ENCODE measurements at regions not wholly inside any gene's neighbourhood (a gene's known extent, or its start where the extent isn't known, plus 50 kb on each side); places are given as distances from the start of the nearest gene placed in this dataset.

DNA sequence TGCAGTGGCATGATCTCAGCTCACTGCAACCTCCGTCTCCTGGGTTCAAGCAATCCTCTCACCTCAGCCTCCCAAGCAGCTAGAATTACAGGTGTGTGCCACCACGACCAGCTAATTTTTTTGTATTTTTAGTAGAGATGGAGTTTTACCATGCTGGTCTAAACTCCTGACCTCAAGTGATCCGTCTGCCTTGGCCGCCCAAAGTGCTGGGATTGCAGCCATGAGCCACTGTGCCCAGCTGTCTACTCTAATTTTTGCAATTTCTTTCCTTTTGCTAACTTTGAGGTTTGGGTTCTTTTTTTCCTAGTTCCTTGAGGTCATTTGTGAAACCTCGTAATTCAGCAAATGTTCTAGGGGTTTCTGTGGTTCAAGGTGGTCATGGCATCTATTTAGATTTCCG is 63.7 kb upstream of the PRLR start:
- Histone ChIP-seq H2BK12ac (ENCODE audit: low read length) (no peak overlapping the region), H4K91ac (ENCODE audit: low read depth, low read length) (no peak overlapping the region), H3K79me2 (ENCODE audit: control insufficient read depth, insufficient read depth, low read length, poor library complexity) (no peaks in the 10 kb centered on the region), H3K18ac (ENCODE audit: low read length) (no peak overlapping the region), H3K27ac (ENCODE audit: low read depth, low read length) (no peak overlapping the region), H3K9me3 (ENCODE audit: insufficient read depth, low read depth, low read length) (no peaks in the 10 kb centered on the region), H3K27me3 (ENCODE audit: insufficient read depth, low read length) (no peaks in the 10 kb centered on the region), H3K14ac (ENCODE audit: low read length) (no peak overlapping the region), H2AFZ (ENCODE audit: insufficient read depth, low read length, poor library complexity) (no peak overlapping the region), H2AK5ac (ENCODE audit: low read length) (no peak overlapping the region), H3K4me3 (ENCODE audit: low read depth, low read length) (no peak overlapping the region), H3K23ac (ENCODE audit: low read length) (no peak overlapping the region), H3K79me1 (ENCODE audit: low read length) (no peaks in the 10 kb centered on the region), H2BK5ac (ENCODE audit: low read depth, low read length, poor library complexity) (no peak overlapping the region), H3K4ac (ENCODE audit: low read depth, low read length) (no peak overlapping the region), H3K9ac (ENCODE audit: low read length) (no peak overlapping the region), H3K4me1 (ENCODE audit: control insufficient read depth in 1 of 2, insufficient read depth in 2 of 2, low read length in 2 of 2) (no peaks in the 10 kb centered on the region), H4K12ac (ENCODE audit: low read depth, low read length) (no peak overlapping the region), H4K8ac (ENCODE audit: low read depth, low read length) (no peak overlapping the region), H2BK120ac (ENCODE audit: insufficient read depth, low read length, poor library complexity) (no peak overlapping the region), H3K4me2 (ENCODE audit: low read length) (no peak overlapping the region), H3K36me3 (ENCODE audit: control insufficient read depth in 1 of 2, insufficient read depth in 2 of 2, low read length in 2 of 2) (no peaks in the 10 kb centered on the region)
- no peak for DNase-seq
- no CpG with 5 or more reads among the region's 6 CpGs for WGBS (ENCODE audit: extremely low coverage, insufficient coverage, insufficient read length)

DNA sequence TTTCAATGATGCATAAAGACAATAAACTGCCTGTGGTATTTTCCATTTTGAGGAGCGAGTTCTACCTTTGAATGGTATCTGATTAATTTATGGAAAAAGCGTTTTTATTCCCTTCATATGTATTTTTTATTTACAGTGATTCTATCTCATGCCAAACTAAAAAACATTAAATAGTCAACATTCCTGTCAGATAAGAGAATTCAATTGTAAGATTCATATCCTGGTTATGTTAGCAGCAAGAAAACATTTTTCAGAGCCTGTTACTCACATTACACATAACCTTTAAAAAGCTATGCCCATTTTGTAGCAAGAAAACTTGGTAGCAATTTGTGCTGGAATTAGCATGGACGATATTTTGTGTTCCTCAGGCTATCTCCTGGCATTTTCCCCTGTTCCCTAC is 55.1 kb upstream of the PRLR start:
- Histone ChIP-seq H2BK12ac (ENCODE audit: low read length) (no peak overlapping the region), H4K8ac (ENCODE audit: low read depth, low read length) (no peak overlapping the region), H2AFZ (ENCODE audit: insufficient read depth, low read length, poor library complexity) (no peak overlapping the region), H3K4ac (ENCODE audit: low read depth, low read length) (no peak overlapping the region), H3K18ac (ENCODE audit: low read length) (no peak overlapping the region), H3K36me3 (ENCODE audit: control insufficient read depth in 1 of 2, insufficient read depth in 2 of 2, low read length in 2 of 2) (no peaks in the 10 kb centered on the region), H3K27ac (ENCODE audit: low read depth, low read length) (no peak overlapping the region), H2BK5ac (ENCODE audit: low read depth, low read length, poor library complexity) (no peak overlapping the region), H3K79me2 (ENCODE audit: control insufficient read depth, insufficient read depth, low read length, poor library complexity) (no peaks in the 10 kb centered on the region), H3K9me3 (ENCODE audit: insufficient read depth, low read depth, low read length) (no peaks in the 10 kb centered on the region), H3K4me2 (ENCODE audit: low read length) (no peak overlapping the region), H4K12ac (ENCODE audit: low read depth, low read length) (no peak overlapping the region), H3K14ac (ENCODE audit: low read length) (no peak overlapping the region), H4K91ac (ENCODE audit: low read depth, low read length) (no peak overlapping the region), H3K4me1 (ENCODE audit: control insufficient read depth in 1 of 2, insufficient read depth in 2 of 2, low read length in 2 of 2) (no peaks in the 10 kb centered on the region), H3K23ac (ENCODE audit: low read length) (no peak overlapping the region), H3K79me1 (ENCODE audit: low read length) (no peaks in the 10 kb centered on the region), H2BK120ac (ENCODE audit: insufficient read depth, low read length, poor library complexity) (no peak overlapping the region), H3K27me3 (ENCODE audit: insufficient read depth, low read length) (no peaks in the 10 kb centered on the region), H3K4me3 (ENCODE audit: low read depth, low read length) (no peak overlapping the region), H2AK5ac (ENCODE audit: low read length) (no peak overlapping the region), H3K9ac (ENCODE audit: low read length) (no peak overlapping the region)
- peak in 1 of 2 donors; percentile 30 for DNase-seq
- no CpG with 5 or more reads among the region's 3 CpGs for WGBS (ENCODE audit: extremely low coverage, insufficient coverage, insufficient read length)

DNA sequence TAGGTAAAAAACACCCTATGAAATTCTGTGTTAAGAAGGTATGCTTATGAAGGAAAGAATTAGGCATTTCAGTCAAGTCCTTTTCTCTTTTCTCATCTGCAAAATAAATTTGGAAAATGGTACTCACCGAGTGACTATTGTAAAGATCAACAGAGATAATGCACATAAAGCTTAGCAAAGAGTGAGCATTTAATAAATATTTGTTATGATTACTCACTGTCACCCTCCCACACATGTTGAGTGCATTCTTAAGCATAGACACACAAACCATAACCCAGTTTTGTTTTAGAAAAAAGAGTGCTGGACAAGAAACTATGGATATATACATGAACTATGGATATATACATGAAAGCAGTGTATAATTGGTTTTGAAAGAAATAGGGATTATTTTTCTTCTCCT is 54.7 kb upstream of the PRLR start:
- Histone ChIP-seq H2BK12ac (ENCODE audit: low read length) (no peak overlapping the region), H3K36me3 (ENCODE audit: control insufficient read depth in 1 of 2, insufficient read depth in 2 of 2, low read length in 2 of 2) (no peaks in the 10 kb centered on the region), H3K9ac (ENCODE audit: low read length) (no peak overlapping the region), H3K27ac (ENCODE audit: low read depth, low read length) (no peak overlapping the region), H3K79me2 (ENCODE audit: control insufficient read depth, insufficient read depth, low read length, poor library complexity) (no peaks in the 10 kb centered on the region), H2BK5ac (ENCODE audit: low read depth, low read length, poor library complexity) (no peak overlapping the region), H3K14ac (ENCODE audit: low read length) (no peak overlapping the region), H4K12ac (ENCODE audit: low read depth, low read length) (no peak overlapping the region), H3K4ac (ENCODE audit: low read depth, low read length) (no peak overlapping the region), H3K27me3 (ENCODE audit: insufficient read depth, low read length) (no peaks in the 10 kb centered on the region), H3K79me1 (ENCODE audit: low read length) (no peaks in the 10 kb centered on the region), H4K91ac (ENCODE audit: low read depth, low read length) (no peak overlapping the region), H2BK120ac (ENCODE audit: insufficient read depth, low read length, poor library complexity) (no peak overlapping the region), H2AK5ac (ENCODE audit: low read length) (no peak overlapping the region), H3K23ac (ENCODE audit: low read length) (no peak overlapping the region), H4K8ac (ENCODE audit: low read depth, low read length) (no peak overlapping the region), H3K4me2 (ENCODE audit: low read length) (no peak overlapping the region), H3K4me3 (ENCODE audit: low read depth, low read length) (no peak overlapping the region), H3K4me1 (ENCODE audit: control insufficient read depth in 1 of 2, insufficient read depth in 2 of 2, low read length in 2 of 2) (no peaks in the 10 kb centered on the region), H3K9me3 (ENCODE audit: insufficient read depth, low read depth, low read length) (no peaks in the 10 kb centered on the region), H3K18ac (ENCODE audit: low read length) (no peak overlapping the region), H2AFZ (ENCODE audit: insufficient read depth, low read length, poor library complexity) (no peak overlapping the region)
- no CpG with 5 or more reads among the region's 1 CpG for WGBS (ENCODE audit: extremely low coverage, insufficient coverage, insufficient read length)
- DNase-seq = peak in 1 of 2 donors; percentile 61

DNA sequence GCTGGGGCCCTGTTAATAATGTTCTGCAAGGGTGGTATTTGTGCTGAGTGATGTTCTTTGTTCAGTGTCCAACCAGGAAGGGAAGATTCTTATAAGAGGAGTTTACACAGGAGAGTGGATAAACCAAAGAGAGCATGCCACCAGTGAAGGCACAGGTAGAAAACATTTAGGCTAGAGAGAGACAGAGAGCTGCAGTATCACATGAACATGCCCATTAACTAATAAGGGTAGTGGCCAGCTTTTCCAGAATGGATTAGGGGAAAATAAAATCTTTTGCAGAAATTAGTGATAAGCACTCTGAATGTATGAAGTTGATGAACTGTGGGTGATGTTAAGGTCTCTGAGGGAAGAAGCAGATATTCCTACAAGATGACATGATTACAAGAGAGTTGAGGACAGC is 54.1 kb upstream of the PRLR start:
- DNase-seq = no peak
- Histone ChIP-seq H2AFZ (ENCODE audit: insufficient read depth, low read length, poor library complexity) (no peak overlapping the region), H4K91ac (ENCODE audit: low read depth, low read length) (no peak overlapping the region), H3K4me2 (ENCODE audit: low read length) (no peak overlapping the region), H3K36me3 (ENCODE audit: control insufficient read depth in 1 of 2, insufficient read depth in 2 of 2, low read length in 2 of 2) (no peaks in the 10 kb centered on the region), H3K27me3 (ENCODE audit: insufficient read depth, low read length) (no peaks in the 10 kb centered on the region), H4K12ac (ENCODE audit: low read depth, low read length) (no peak overlapping the region), H3K4me1 (ENCODE audit: control insufficient read depth in 1 of 2, insufficient read depth in 2 of 2, low read length in 2 of 2) (no peaks in the 10 kb centered on the region), H2AK5ac (ENCODE audit: low read length) (no peak overlapping the region), H4K8ac (ENCODE audit: low read depth, low read length) (no peak overlapping the region), H3K4ac (ENCODE audit: low read depth, low read length) (no peak overlapping the region), H2BK12ac (ENCODE audit: low read length) (no peak overlapping the region), H2BK5ac (ENCODE audit: low read depth, low read length, poor library complexity) (no peak overlapping the region), H2BK120ac (ENCODE audit: insufficient read depth, low read length, poor library complexity) (no peak overlapping the region), H3K9me3 (ENCODE audit: insufficient read depth, low read depth, low read length) (no peaks in the 10 kb centered on the region), H3K14ac (ENCODE audit: low read length) (no peak overlapping the region), H3K9ac (ENCODE audit: low read length) (no peak overlapping the region), H3K23ac (ENCODE audit: low read length) (no peak overlapping the region), H3K4me3 (ENCODE audit: low read depth, low read length) (no peak overlapping the region), H3K18ac (ENCODE audit: low read length) (no peak overlapping the region), H3K79me1 (ENCODE audit: low read length) (no peaks in the 10 kb centered on the region), H3K27ac (ENCODE audit: low read depth, low read length) (no peak overlapping the region), H3K79me2 (ENCODE audit: control insufficient read depth, insufficient read depth, low read length, poor library complexity) (no peaks in the 10 kb centered on the region)

DNA sequence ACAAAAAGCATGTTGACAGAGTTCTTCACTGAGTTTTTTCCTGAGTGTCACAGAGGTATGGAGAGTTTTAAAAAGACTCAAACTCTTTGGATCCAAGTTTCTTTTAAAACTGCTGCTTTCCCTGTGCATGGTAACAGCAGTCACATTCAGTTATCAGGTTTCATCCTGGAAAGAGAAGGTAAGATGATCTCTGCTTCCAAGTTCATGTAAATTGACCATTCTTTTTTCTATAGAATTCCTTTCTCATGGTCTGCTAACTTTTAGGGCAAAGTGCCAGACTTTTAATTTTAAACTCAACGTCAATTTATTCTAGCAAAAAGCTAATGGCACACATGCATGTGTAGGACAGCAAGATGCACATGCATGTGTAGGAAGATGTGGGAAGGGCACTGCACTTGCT is 52.5 kb upstream of the PRLR start:
- H3K27ac ChIP-seq (ENCODE audit: low read depth, low read length) = no peak overlapping the region
- H3K27me3 ChIP-seq (ENCODE audit: insufficient read depth, low read length) = no peaks in the 10 kb centered on the region
- H2AK5ac ChIP-seq (ENCODE audit: low read length) = no peak overlapping the region
- H3K79me2 ChIP-seq (ENCODE audit: control insufficient read depth, insufficient read depth, low read length, poor library complexity) = no peaks in the 10 kb centered on the region
- no peaks in the 10 kb centered on the region for H3K9me3 ChIP-seq (ENCODE audit: insufficient read depth, low read depth, low read length)
- H3K14ac ChIP-seq (ENCODE audit: low read length) = no peak overlapping the region
- H3K9ac ChIP-seq (ENCODE audit: low read length) = no peak overlapping the region
- no peak overlapping the region for H2BK12ac ChIP-seq (ENCODE audit: low read length)
- no peak overlapping the region for H3K4me3 ChIP-seq (ENCODE audit: low read depth, low read length)
- H2BK5ac ChIP-seq (ENCODE audit: low read depth, low read length, poor library complexity) = no peak overlapping the region
- no peak overlapping the region for H3K4me2 ChIP-seq (ENCODE audit: low read length)
- DNase-seq = no peak
- H4K8ac ChIP-seq (ENCODE audit: low read depth, low read length) = no peak overlapping the region
- H4K12ac ChIP-seq (ENCODE audit: low read depth, low read length) = no peak overlapping the region
- H3K4me1 ChIP-seq (ENCODE audit: control insufficient read depth in 1 of 2, insufficient read depth in 2 of 2, low read length in 2 of 2) = no peaks in the 10 kb centered on the region
- H3K4ac ChIP-seq (ENCODE audit: low read depth, low read length) = no peak overlapping the region
- no peaks in the 10 kb centered on the region for H3K36me3 ChIP-seq (ENCODE audit: control insufficient read depth in 1 of 2, insufficient read depth in 2 of 2, low read length in 2 of 2)
- no peak overlapping the region for H2AFZ ChIP-seq (ENCODE audit: insufficient read depth, low read length, poor library complexity)
- H3K18ac ChIP-seq (ENCODE audit: low read length) = no peak overlapping the region
- H3K23ac ChIP-seq (ENCODE audit: low read length) = no peak overlapping the region
- WGBS (ENCODE audit: extremely low coverage, insufficient coverage, insufficient read length) = no CpG with 5 or more reads among the region's 1 CpG
- H4K91ac ChIP-seq (ENCODE audit: low read depth, low read length) = no peak overlapping the region
- H3K79me1 ChIP-seq (ENCODE audit: low read length) = no peaks in the 10 kb centered on the region
- H2BK120ac ChIP-seq (ENCODE audit: insufficient read depth, low read length, poor library complexity) = no peak overlapping the region

Data from trophoblast cell (in vitro differentiated cells and primary cell).